Head of caudate nucleus (tissue), 42 donors: ENCODE measurements at regions not wholly inside any gene's neighbourhood (a gene's known extent, or its start where the extent isn't known, plus 50 kb on each side); places are given as distances from the start of the nearest gene placed in this dataset.
"Not testable (repeated sequence)": the region's sequence is repeated elsewhere in the genome, so short reads cannot be mapped to it uniquely, and the experiment has no call there.

Source experiments
- DNase-seq, 42 donors: peaks; one replicate each; pipeline versions ENCODE4 v3.0.0 to v3.0.0-alpha.2; 2020 to 2021; ENCODE audit warnings: mixed read lengths in 7 of 42
- intact Hi-C: fragments of 100-400 bp; cut with DNase I; formaldehyde crosslinking; loops from one replicate; pipeline ENCODE4 v1.15.0; 2022

DNA sequence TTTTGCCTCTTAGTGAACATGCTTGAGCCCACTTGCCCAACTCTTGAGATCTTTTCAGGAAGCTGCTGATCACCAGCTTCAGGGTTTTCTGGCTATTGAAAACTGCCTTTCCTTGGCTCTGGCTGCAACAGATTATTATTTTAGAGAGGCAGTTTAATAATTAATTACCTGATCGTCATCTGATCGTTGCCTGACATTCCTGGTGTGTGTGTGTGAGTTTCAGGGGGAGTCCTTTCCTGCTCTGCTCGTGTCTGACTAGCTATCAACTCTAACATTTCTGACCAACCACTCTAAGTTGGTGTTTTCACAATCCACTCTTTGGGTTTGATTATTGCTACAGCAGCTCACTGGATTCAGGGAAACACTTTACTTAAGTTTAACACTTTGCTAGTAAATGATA, 84.3 kb upstream of the SPATA16 start:
- no peak for DNase-seq
- intact Hi-C loops: no loop called here

DNA sequence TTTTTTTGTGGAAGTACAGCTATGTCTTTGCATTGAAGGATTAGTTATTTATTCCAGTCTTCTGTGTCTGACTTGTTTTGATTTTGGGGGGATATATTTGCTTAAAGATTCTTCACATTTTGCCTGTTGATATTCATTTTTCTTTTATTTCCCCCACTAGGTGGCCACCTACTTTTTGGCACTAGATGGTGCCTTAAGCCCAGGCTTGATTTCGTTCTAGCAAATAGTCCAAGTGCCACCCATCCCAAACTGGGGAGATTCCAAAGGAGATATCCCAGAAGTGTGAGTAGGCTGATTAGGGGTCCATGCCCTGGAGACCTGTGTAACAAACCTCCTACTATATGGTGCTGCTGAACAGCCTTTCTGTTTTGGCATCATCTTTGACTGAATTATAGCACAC, 80.0 kb upstream of the SPATA16 start:
- intact Hi-C loops: no loop called here
- DNase-seq: no peak

DNA sequence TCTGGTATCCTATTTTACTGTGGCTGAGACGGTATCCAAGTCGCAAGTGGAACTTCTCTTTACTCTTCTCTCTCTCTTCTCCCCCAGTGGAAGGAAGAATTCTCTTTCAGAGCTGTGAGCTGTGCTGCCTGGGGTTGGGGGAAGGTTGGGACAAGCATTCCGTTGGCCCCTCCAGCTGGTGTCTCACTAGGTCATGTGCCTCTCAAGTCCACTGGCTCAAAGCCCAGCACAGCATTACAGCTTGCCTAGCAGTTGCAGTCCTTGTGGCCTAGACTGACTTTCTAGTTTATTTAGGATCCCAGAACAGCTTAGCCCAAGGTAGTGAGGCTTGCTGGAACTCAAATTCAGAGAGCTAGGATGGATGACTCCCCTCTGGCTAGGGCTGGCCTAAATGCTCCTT, 76.1 kb upstream of the SPATA16 start:
- intact Hi-C loops: no loop called here
- no peak for DNase-seq

DNA sequence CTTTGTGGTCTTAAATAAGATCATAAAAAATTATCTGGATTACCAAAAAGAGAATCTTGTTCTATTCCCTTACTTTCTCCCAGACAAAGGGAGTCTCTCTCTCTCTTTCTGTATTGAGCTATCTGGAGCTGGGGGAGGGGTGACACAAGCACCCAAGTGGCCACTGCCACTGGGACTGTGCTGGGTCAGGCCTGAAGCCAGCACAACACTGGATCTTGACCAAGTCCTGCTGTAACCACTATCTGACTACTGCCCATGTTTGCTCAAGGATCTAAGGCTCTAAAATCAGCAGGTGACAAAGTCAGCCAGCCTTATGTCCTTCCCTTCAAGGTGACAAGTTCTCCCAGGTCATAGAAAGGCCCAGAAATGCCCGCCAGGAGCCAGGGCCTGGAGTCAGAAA, 75.0 kb upstream of the SPATA16 start:
- no peak for DNase-seq
- intact Hi-C loops: no loop called here

DNA sequence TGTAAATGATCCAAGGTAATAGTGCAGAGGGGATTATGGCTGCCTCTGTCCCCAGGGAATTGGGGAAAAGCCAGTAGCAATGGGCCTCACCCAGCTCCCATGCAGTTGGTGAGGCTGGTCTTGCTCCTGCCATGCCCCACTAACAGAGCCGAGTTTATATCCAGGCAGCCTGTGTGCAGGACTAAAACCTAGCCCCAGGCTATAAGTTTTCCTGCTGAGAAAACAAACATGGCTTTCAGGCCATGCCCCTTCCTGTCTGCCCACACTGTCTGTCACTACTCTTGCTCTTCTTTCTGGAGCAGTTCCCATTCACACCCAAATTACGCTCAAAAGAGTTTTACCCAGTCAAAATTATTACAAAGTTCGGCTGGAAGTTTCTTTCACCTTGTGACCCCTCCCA, 73.5 kb upstream of the SPATA16 start:
- no peak for DNase-seq
- intact Hi-C loops: no loop called here

DNA sequence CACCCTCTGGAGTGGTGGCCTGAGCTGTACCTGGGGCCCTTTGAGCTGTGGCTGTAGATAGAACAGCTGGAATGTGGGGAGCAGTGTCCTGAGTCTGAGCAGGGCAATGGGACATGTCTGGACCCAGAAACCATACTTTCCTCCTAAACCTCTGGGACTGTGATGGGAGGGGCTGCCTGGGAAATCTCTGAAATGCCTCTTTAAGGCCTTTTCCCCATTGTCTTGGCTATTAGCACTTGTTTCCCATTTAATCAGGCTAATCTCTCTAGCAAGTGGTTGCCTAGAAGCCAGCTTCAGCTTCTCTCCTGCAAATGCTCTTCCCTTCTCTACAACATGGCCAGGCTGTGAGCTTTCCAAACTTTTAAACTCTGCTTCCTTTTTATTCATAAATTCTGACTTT, 58.5 kb upstream of the SPATA16 start:
- intact Hi-C loops: no loop called here

DNA sequence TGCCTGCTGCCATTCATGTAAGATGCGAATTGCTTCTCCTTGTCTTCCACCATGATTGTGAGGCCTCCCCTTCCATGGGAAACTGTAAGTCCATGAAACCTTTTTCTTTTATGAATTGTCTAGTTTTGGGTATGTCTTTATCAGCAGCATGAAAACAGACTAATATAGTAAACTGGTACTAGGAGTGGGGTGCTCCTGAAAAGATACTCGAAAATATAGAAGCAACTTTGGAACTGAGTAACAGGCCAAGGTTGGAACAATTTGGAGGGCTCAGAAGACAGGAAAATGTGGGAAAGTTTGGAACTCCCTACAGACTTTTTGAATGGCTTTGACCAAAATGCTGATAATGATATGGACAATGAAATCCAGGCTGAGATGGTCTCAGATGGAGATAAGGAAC, 53.8 kb upstream of the SPATA16 start:
- intact Hi-C loops, DNase-seq: not testable (repeated sequence)

More for the DNA sequence above, 58.5 kb upstream of the SPATA16 start:
- no peak for DNase-seq

DNA sequence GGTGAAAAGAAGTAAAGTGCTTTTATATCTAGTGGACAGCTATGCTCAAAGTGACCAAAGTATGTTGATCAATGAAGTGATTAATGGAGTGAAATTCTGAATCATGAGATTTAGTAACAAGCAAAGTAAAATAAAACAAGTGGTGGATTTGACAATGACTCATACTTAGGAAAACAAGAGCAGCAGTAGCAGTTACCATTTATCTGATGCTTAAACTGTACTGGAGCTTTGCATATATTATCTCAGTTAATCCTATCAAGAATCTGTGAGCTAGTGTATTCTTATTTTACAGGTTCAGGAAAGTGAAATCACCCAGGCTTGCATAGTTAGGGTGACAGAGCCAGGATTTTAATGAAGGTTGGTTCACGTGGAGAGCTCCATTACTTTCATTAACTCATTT, 50.6 kb upstream of the SPATA16 start:
- intact Hi-C loops: no loop called here
- no peak for DNase-seq
